ENCODE measurements at regions not wholly inside any gene's neighbourhood (a gene's known extent, or its start where the extent isn't known, plus 50 kb on each side); places are given as distances from the start of the nearest gene placed in this dataset.
"Not testable (repeated sequence)": the region's sequence is repeated elsewhere in the genome, so short reads cannot be mapped to it uniquely, and the experiment has no call there.

GRCh38 chr4:32684160-32684559 lies 1964.0 kb downstream of the PCDH7 start:
- no peak for DNase-seq

GRCh38 chr4:32686123-32686522 lies 1966.0 kb downstream of the PCDH7 start:
- no peak for DNase-seq

- no peak for DNase-seq
Observed at GRCh38 chr4:32689518-32689917, 1969.3 kb downstream of the PCDH7 start.

GRCh38 chr4:32697281-32697814 lies 1977.2 kb downstream of the PCDH7 start:
- DNase-seq: no peak

GRCh38 chr4:32700838-32701237 lies 1980.7 kb downstream of the PCDH7 start:
- no peak for DNase-seq

GRCh38 chr4:32706893-32707292 lies 1986.7 kb downstream of the PCDH7 start:
- no peak for DNase-seq

- not testable (repeated sequence) for DNase-seq
Observed at GRCh38 chr4:32716090-32716620, 1996.0 kb downstream of the PCDH7 start.

GRCh38 chr4:32735856-32736590 lies 2015.9 kb downstream of the PCDH7 start:
- DNase-seq: no peak

GRCh38 chr4:32744211-32744610 lies 2024.0 kb downstream of the PCDH7 start:
- no peak for DNase-seq

- DNase-seq: peak; percentile 47
Observed at GRCh38 chr4:32745351-32745750, 2025.2 kb downstream of the PCDH7 start.

GRCh38 chr4:32748061-32748460 lies 2027.9 kb downstream of the PCDH7 start:
- DNase-seq: no peak

GRCh38 chr4:32748498-32748897 lies 2028.3 kb downstream of the PCDH7 start:
- DNase-seq: no peak

GRCh38 chr4:32752962-32753361 lies 2032.8 kb downstream of the PCDH7 start:
- no peak for DNase-seq

- no peak for DNase-seq
Observed at GRCh38 chr4:32768664-32769389, 2048.7 kb downstream of the PCDH7 start.

- DNase-seq: no peak
Observed at GRCh38 chr4:32771491-32771890, 2051.3 kb downstream of the PCDH7 start.

GRCh38 chr4:32775049-32775448 lies 2054.9 kb downstream of the PCDH7 start:
- peak; percentile 2 for DNase-seq

GRCh38 chr4:32776435-32777203 lies 2056.4 kb downstream of the PCDH7 start:
- DNase-seq: no peak

GRCh38 chr4:32778025-32778424 lies 2057.9 kb downstream of the PCDH7 start:
- no peak for DNase-seq

- no peak for DNase-seq
Observed at GRCh38 chr4:32778938-32779337, 2058.8 kb downstream of the PCDH7 start.

GRCh38 chr4:32789026-32789608 lies 2068.9 kb downstream of the PCDH7 start:
- DNase-seq: peak; percentile 32

GRCh38 chr4:32790803-32791202 lies 2070.6 kb downstream of the PCDH7 start:
- no peak for DNase-seq

GRCh38 chr4:32798471-32799159 lies 2078.4 kb downstream of the PCDH7 start:
- DNase-seq: no peak
